Fibroblast of pulmonary artery (primary cell): ENCODE measurements at regions not wholly inside any gene's neighbourhood (a gene's known extent, or its start where the extent isn't known, plus 50 kb on each side); places are given as distances from the start of the nearest gene placed in this dataset.

Experiments used
- DNase-seq: peaks from one replicate; pipeline ENCODE4 v3.0.0-alpha.2; 2010; ENCODE audit warnings: low read depth
- H3K4me3 ChIP-seq: replicated peaks from 2 replicates; pipeline ENCODE4 v1.5.1; 2011; ENCODE audit warnings: low read depth, mild to moderate bottlenecking, control low read depth, low read length, moderate library complexity
- CTCF ChIP-seq: IDR thresholded peaks from 2 replicates; pipeline ENCODE4 v1.5.1; 2011; ENCODE audit warnings: mild to moderate bottlenecking, control low read depth, low read length, inconsistent platforms; ENCODE audit errors: missing control alignments

- no peak overlapping the region for H3K4me3 ChIP-seq
- DNase-seq, result no peak
- no peak for TF ChIP-seq CTCF
Observed at GRCh38 chr9:108058135-108058814, 568.7 kb upstream of the KLF4 start.

GRCh38 chr9:108057421-108058134 lies 568.0 kb upstream of the KLF4 start:
- no peak overlapping the region for H3K4me3 ChIP-seq
- no peak for TF ChIP-seq CTCF
- DNase-seq, result peak; percentile 97

GRCh38 chr9:108056805-108057386 lies 567.3 kb upstream of the KLF4 start:
- TF ChIP-seq CTCF, result no peak
- DNase-seq, result peak; percentile 65
- H3K4me3 ChIP-seq, result no peak overlapping the region

GRCh38 chr9:108056084-108056804 lies 566.7 kb upstream of the KLF4 start:
- peak overlapping the region; percentile 15 for H3K4me3 ChIP-seq
- no peak for TF ChIP-seq CTCF
- DNase-seq, result peak; percentile 59

- DNase-seq, result no peak
- TF ChIP-seq CTCF, result no peak
- no peak overlapping the region for H3K4me3 ChIP-seq
Observed at GRCh38 chr9:108054131-108054630, 564.6 kb upstream of the KLF4 start.

- H3K4me3 ChIP-seq, result no peak overlapping the region
- peak; percentile 92 for DNase-seq
- no peak for TF ChIP-seq CTCF
Observed at GRCh38 chr9:108053555-108054061, 564.0 kb upstream of the KLF4 start.
